Lower leg skin (tissue), 3 donors: ENCODE measurements at regions not wholly inside any gene's neighbourhood (a gene's known extent, or its start where the extent isn't known, plus 50 kb on each side); places are given as distances from the start of the nearest gene placed in this dataset.

ENCODE experiments used
- POLR2A ChIP-seq, 2 donors: fragments of 450-650 bp; IDR thresholded peaks; one replicate each; pipeline ENCODE4 v1.6.1; 2016 to 2017; ENCODE audit warnings: antibody characterized with exemption in 2 of 2, mild to moderate bottlenecking in 1 of 2, moderate library complexity in 1 of 2
- TF ChIP-seq, protein P1 (sequence below), 3 donors: fragments of 450-650 bp; IDR thresholded peaks; one replicate each; pipeline ENCODE4 v1.5.1; 2016; ENCODE audit warnings: antibody characterized with exemption in 3 of 3, mild to moderate bottlenecking in 3 of 3, moderate library complexity in 2 of 3

DNA sequence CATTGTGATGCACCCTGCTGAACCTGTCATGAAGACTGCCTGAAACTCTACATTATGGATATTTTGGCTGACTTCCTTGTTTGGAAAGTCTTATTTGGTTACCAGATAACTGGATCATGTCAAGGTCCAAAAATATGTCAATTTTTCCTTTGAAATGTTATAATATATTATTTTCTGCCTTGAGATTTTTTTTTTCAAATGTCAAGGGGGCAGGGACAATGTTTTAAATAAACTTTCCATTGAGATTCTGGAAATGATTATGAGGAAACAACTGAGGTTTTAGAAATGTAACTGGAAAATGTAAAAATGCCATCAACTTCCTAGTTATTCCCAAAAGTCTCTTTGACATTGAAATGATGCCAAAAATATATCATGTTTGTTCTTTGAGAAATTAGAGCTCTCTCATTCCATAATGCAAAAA is 117.0 kb downstream of the RFC3 start:
- TF ChIP-seq, protein P1, sequence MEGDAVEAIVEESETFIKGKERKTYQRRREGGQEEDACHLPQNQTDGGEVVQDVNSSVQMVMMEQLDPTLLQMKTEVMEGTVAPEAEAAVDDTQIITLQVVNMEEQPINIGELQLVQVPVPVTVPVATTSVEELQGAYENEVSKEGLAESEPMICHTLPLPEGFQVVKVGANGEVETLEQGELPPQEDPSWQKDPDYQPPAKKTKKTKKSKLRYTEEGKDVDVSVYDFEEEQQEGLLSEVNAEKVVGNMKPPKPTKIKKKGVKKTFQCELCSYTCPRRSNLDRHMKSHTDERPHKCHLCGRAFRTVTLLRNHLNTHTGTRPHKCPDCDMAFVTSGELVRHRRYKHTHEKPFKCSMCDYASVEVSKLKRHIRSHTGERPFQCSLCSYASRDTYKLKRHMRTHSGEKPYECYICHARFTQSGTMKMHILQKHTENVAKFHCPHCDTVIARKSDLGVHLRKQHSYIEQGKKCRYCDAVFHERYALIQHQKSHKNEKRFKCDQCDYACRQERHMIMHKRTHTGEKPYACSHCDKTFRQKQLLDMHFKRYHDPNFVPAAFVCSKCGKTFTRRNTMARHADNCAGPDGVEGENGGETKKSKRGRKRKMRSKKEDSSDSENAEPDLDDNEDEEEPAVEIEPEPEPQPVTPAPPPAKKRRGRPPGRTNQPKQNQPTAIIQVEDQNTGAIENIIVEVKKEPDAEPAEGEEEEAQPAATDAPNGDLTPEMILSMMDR (IDR thresholded peaks at IDR 0.05) = no peak
- TF ChIP-seq POLR2A (IDR thresholded peaks at IDR 0.05) = no peak
